Adrenal gland (tissue), 9 donors: ENCODE measurements at regions not wholly inside any gene's neighbourhood (a gene's known extent, or its start where the extent isn't known, plus 50 kb on each side); places are given as distances from the start of the nearest gene placed in this dataset.

Source experiments
- DNase-seq, 7 donors: peaks; one replicate each; pipeline ENCODE4 v3.0.0-alpha.2; 2019 to 2020
- H3K27ac ChIP-seq, 5 donors: fragments of 200-600 bp; sonication (generic) in 4 of 5; 1 replicate in 3 of 5; 2 replicates in 2 of 5; pipeline versions ENCODE4 v1.5.1 to v1.8.0; 2016 to 2020; ENCODE audit warnings: mild to moderate bottlenecking in 1 of 5
- H3K27me3 ChIP-seq: fragments of 200-600 bp; 2 replicates; pipeline ENCODE4 v1.8.0; 2021
- H3K36me3 ChIP-seq, 2 donors: fragments of 200-600 bp; replicated peaks in 1 of 2; 1 replicate in 1 of 2; 2 replicates in 1 of 2; pipeline versions ENCODE4 v1.5.1 to v1.8.0; 2018 to 2022
- H3K4me1 ChIP-seq, 2 donors: fragments of 200-600 bp; replicated peaks in 1 of 2; 1 replicate in 1 of 2; 2 replicates in 1 of 2; pipeline versions ENCODE4 v1.5.1 to v1.8.0; 2018 to 2021
- H3K4me3 ChIP-seq, 4 donors: fragments of 200-600 bp; sonication (generic) in 3 of 4; one replicate each; pipeline ENCODE4 v1.5.1; 2016 to 2018
- H3K9me3 ChIP-seq, 3 donors: fragments of 200-600 bp; sonication (generic) in 1 of 3; replicated peaks in 1 of 3; 1 replicate in 2 of 3; 2 replicates in 1 of 3; pipeline versions ENCODE4 v1.5.1 to v1.8.0; 2016 to 2021
- POLR2A ChIP-seq, 2 donors: fragments of 450-650 bp; IDR thresholded peaks; one replicate each; pipeline ENCODE4 v1.6.1; 2017; ENCODE audit warnings: antibody characterized with exemption in 2 of 2, mild to moderate bottlenecking in 2 of 2, moderate library complexity in 1 of 2
- WGBS, 4 donors: extraction: QIAGEN DNeasy Blood & Tissue Kit in 2 of 4; methylation state at CpG; one replicate each; pipeline versions ENCODE4 v1.1.5 to v1.1.7; 2013 to 2017; 5-methylcytosine and 5-hydroxymethylcytosine counted together
- intact Hi-C, 2 donors: fragments of 100-400 bp; cut with DNase I; formaldehyde crosslinking; loops; one replicate each; pipeline versions ENCODE4 v1.14.1 to v1.15.0; 2022 to 2023
- TF ChIP-seq, protein P1 (sequence below), 6 experiments: fragments of 450-650 bp in 4 of 6; fragments of 200-600 bp in 2 of 6; sonication (generic) in 1 of 6; IDR thresholded peaks; 1 replicate in 5 of 6; 2 replicates in 1 of 6; pipeline versions ENCODE4 v1.5.1 to v1.8.0; 2016 to 2021; ENCODE audit warnings: antibody characterized with exemption in 6 of 6, mild to moderate bottlenecking in 2 of 6, moderate library complexity in 1 of 6
- donor health status: healthy with polysubstance abuse.
- donor health status: Bipolar disorder and iron deficiency.
- donor health status: DM: yes; HTN: yes; CAD: no.
- donor health status: DM: no; HTN: no; CAD: no.
- donor health status: DM: no; HTN: no; CAD: no.

DNA sequence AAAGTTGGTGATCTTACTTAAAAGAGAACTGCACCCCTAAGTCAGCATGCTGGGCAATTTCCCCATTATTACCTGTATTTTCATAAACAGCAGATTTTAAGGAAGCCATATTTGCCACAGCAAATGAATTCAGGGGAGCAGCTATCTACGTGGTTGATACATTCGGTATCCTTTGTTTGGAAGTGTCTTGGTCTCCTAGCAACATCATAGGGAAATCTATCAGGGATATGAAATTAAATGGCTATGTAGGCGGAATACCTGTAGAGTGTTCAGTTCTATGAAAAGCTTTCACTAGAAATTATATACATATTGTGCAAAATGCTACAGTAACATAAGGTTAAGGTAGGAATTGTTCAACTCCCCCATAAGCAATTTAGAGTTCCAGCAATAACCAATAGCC, 157.2 kb upstream of the EMCN start:
- WGBS, 4 donors: 82 to 91% (median 88%) methylated on average over 3 of the region's 3 CpGs
- H3K4me3 ChIP-seq: no peak overlapping the region
- H3K9me3 ChIP-seq: no peaks in the 10 kb centered on the region
- H3K27me3 ChIP-seq: no peaks in the 10 kb centered on the region
- H3K27ac ChIP-seq: no peak overlapping the region
- H3K36me3 ChIP-seq: no peaks in the 10 kb centered on the region
- intact Hi-C loops: no loop called here
- no peak for DNase-seq
- no peaks in the 10 kb centered on the region for H3K4me1 ChIP-seq
- TF ChIP-seq POLR2A (IDR thresholded peaks at IDR 0.05): no peak
- TF ChIP-seq, protein P1, sequence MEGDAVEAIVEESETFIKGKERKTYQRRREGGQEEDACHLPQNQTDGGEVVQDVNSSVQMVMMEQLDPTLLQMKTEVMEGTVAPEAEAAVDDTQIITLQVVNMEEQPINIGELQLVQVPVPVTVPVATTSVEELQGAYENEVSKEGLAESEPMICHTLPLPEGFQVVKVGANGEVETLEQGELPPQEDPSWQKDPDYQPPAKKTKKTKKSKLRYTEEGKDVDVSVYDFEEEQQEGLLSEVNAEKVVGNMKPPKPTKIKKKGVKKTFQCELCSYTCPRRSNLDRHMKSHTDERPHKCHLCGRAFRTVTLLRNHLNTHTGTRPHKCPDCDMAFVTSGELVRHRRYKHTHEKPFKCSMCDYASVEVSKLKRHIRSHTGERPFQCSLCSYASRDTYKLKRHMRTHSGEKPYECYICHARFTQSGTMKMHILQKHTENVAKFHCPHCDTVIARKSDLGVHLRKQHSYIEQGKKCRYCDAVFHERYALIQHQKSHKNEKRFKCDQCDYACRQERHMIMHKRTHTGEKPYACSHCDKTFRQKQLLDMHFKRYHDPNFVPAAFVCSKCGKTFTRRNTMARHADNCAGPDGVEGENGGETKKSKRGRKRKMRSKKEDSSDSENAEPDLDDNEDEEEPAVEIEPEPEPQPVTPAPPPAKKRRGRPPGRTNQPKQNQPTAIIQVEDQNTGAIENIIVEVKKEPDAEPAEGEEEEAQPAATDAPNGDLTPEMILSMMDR (IDR thresholded peaks at IDR 0.05): no peak

DNA sequence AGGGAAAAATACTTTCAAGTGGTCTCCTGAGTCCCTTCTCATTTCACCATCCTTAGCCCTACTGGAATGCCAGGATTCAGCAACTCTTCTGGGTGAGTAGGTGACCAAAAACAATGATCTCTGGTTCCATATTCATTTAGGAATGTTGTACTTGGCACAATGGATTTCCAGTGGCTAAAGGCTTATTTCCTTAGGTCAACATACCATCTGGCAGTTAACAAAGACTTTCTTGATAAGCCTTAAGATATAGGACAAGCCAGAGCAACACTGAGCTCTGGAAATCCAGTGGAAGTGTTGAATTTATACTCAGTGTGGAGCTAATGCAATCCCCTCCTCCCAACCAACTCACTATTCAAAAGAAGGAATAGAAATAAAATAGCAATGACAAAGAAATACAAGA, 139.4 kb upstream of the EMCN start:
- Histone ChIP-seq H3K36me3 (no peaks in the 10 kb centered on the region), H3K9me3 (no peaks in the 10 kb centered on the region), H3K4me3 (no peak overlapping the region), H3K27ac (no peak overlapping the region), H3K4me1 (peaks cover 0 to 7% of the 10 kb centered on the region in 2 donors), H3K27me3 (no peaks in the 10 kb centered on the region)
- intact Hi-C loops: no loop called here
- DNase-seq: no peak
- TF ChIP-seq, protein P1 (IDR thresholded peaks at IDR 0.05): no peak
- TF ChIP-seq POLR2A (IDR thresholded peaks at IDR 0.05): no peak

DNA sequence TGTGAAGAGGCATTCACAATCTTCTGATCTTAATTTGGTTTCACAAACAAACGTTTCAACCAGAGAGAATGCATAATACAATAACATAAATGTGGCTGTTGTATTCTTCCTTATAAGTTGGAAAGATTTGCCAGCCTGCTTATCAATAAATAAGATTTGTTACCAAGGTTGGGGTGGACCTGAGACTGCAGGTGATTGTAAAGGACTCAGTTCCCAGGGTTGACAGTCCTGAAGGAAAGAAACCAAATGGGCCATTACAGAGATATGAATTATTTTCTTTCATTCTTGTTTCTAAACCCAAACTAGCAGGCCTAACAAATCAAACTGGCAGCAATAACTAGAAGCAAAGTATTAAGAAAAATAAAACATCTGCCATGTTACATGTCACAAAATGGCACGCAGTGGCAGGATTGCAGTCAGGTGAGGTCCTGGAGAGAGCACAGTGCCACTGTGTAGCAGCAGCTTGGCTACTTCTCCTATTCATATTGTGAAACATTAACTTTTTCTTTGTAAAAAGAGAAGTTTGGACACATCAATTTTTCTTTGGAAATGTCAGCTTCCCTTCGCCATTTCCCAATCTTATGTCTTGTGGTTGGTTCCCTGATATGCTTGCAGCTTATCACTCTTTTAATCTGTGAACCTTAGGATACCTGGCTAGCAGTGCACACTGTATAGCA, 133.8 kb upstream of the EMCN start:
- 77 to 82% (median 78%) methylated on average over 3 of the region's 3 CpGs for WGBS, 4 donors
- intact Hi-C loops: no loop called here

DNA sequence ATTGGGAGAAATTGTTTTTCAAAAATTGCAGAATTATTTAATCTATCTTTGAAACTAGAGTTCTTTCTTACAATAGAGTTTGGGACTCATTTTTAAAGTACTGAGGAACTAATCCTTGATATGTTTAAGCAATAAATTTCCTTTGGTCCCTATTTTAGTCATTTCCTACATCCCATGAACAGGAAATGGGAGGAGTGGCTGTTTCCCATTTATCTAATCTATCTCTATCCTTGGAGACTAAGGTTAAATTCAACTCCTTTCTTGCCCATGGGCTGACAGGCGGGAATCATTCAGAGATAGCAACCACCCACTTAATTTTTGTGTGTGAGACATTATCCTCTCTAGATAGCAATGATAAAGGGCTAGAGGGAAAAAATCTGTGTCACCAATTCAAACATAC, 131.6 kb upstream of the EMCN start:
- TF ChIP-seq, protein P1 (IDR thresholded peaks at IDR 0.05): no peak
- no peak for TF ChIP-seq POLR2A (IDR thresholded peaks at IDR 0.05)
- DNase-seq: peak in 1 of 7 donors; percentile 29
- intact Hi-C loops: no loop called here
- Histone ChIP-seq H3K4me3 (no peak overlapping the region), H3K27me3 (no peaks in the 10 kb centered on the region), H3K36me3 (no peaks in the 10 kb centered on the region), H3K27ac (no peak overlapping the region), H3K9me3 (no peaks in the 10 kb centered on the region), H3K4me1 (peaks cover 0 to 25% of the 10 kb centered on the region in 2 donors)
- WGBS, 4 donors: 12 to 29% (median 26%) methylated on average over 1 of the region's 1 CpG

More for the DNA sequence above, 133.8 kb upstream of the EMCN start:
- DNase-seq: no peak
- no peak for TF ChIP-seq POLR2A (IDR thresholded peaks at IDR 0.05)
- TF ChIP-seq, protein P1 (IDR thresholded peaks at IDR 0.05): no peak
- H3K36me3 ChIP-seq: no peaks in the 10 kb centered on the region
- H3K4me3 ChIP-seq: no peak overlapping the region
- no peaks in the 10 kb centered on the region for H3K9me3 ChIP-seq
- no peaks in the 10 kb centered on the region for H3K27me3 ChIP-seq
- no peak overlapping the region for H3K27ac ChIP-seq
- H3K4me1 ChIP-seq: peaks cover 0 to 25% of the 10 kb centered on the region in 2 donors
